ENCODE measurements at regions not wholly inside any gene's neighbourhood (a gene's known extent, or its start where the extent isn't known, plus 50 kb on each side); places are given as distances from the start of the nearest gene placed in this dataset.

DNA sequence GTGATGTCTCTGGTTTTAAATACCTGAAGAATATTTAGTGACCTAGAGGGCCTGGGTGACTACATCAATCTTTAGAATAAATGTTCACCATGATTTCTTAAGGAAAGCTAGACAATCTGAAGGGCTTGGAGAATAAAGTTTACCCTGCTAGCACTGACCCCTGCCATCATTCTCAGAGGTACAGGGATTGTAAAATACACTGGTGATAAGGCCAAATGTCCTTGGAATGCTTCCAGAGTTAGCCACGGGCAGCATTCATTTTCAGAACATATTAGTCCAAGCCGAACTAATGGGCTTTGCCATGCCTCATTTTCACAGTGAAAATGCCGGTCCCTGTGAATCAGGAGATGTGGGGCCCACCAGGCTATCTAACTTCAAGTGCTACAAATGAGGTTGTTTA lies 1381.7 kb upstream of the SEL1L start:
- TF ChIP-seq, protein P1, sequence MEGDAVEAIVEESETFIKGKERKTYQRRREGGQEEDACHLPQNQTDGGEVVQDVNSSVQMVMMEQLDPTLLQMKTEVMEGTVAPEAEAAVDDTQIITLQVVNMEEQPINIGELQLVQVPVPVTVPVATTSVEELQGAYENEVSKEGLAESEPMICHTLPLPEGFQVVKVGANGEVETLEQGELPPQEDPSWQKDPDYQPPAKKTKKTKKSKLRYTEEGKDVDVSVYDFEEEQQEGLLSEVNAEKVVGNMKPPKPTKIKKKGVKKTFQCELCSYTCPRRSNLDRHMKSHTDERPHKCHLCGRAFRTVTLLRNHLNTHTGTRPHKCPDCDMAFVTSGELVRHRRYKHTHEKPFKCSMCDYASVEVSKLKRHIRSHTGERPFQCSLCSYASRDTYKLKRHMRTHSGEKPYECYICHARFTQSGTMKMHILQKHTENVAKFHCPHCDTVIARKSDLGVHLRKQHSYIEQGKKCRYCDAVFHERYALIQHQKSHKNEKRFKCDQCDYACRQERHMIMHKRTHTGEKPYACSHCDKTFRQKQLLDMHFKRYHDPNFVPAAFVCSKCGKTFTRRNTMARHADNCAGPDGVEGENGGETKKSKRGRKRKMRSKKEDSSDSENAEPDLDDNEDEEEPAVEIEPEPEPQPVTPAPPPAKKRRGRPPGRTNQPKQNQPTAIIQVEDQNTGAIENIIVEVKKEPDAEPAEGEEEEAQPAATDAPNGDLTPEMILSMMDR (IDR thresholded peaks at IDR 0.05) = no peak
- TF ChIP-seq TP53 (CRISPR knock-in tag; IDR thresholded peaks at IDR 0.05) = no peak
- TF ChIP-seq, protein P2, sequence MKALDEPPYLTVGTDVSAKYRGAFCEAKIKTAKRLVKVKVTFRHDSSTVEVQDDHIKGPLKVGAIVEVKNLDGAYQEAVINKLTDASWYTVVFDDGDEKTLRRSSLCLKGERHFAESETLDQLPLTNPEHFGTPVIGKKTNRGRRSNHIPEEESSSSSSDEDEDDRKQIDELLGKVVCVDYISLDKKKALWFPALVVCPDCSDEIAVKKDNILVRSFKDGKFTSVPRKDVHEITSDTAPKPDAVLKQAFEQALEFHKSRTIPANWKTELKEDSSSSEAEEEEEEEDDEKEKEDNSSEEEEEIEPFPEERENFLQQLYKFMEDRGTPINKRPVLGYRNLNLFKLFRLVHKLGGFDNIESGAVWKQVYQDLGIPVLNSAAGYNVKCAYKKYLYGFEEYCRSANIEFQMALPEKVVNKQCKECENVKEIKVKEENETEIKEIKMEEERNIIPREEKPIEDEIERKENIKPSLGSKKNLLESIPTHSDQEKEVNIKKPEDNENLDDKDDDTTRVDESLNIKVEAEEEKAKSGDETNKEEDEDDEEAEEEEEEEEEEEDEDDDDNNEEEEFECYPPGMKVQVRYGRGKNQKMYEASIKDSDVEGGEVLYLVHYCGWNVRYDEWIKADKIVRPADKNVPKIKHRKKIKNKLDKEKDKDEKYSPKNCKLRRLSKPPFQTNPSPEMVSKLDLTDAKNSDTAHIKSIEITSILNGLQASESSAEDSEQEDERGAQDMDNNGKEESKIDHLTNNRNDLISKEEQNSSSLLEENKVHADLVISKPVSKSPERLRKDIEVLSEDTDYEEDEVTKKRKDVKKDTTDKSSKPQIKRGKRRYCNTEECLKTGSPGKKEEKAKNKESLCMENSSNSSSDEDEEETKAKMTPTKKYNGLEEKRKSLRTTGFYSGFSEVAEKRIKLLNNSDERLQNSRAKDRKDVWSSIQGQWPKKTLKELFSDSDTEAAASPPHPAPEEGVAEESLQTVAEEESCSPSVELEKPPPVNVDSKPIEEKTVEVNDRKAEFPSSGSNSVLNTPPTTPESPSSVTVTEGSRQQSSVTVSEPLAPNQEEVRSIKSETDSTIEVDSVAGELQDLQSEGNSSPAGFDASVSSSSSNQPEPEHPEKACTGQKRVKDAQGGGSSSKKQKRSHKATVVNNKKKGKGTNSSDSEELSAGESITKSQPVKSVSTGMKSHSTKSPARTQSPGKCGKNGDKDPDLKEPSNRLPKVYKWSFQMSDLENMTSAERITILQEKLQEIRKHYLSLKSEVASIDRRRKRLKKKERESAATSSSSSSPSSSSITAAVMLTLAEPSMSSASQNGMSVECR (CRISPR knock-in tag; IDR thresholded peaks at IDR 0.05; ENCODE audit: borderline replicate concordance) = no peak

All from WTC11 (cell line).